Fibroblast of lung (primary cell): ENCODE measurements at regions not wholly inside any gene's neighbourhood (a gene's known extent, or its start where the extent isn't known, plus 50 kb on each side); places are given as distances from the start of the nearest gene placed in this dataset.
"Not testable (repeated sequence)": the region's sequence is repeated elsewhere in the genome, so short reads cannot be mapped to it uniquely, and the experiment has no call there.

Source experiments
- DNase-seq, 2 donors: peaks; one replicate each; pipeline versions ENCODE4 v3.0.0 to v3.0.0-alpha.2; 2010; ENCODE audit warnings: low read depth in 2 of 2
- H2AFZ ChIP-seq: 2 replicates; pipeline ENCODE4 v1.5.1; 2012; ENCODE audit warnings: low read length, control low read depth, inconsistent platforms
- H3K27ac ChIP-seq: 2 replicates; pipeline ENCODE4 v1.5.1; 2011; ENCODE audit warnings: low read length, control low read depth; ENCODE audit not compliant: insufficient read depth
- H3K27me3 ChIP-seq: 2 replicates; pipeline ENCODE4 v1.5.1; 2011; ENCODE audit warnings: mild to moderate bottlenecking, low read length; ENCODE audit not compliant: control insufficient read depth, insufficient read depth
- H3K36me3 ChIP-seq: 2 replicates; pipeline ENCODE4 v1.5.1; 2011; ENCODE audit warnings: low read length; ENCODE audit not compliant: control insufficient read depth, insufficient read depth
- H3K4me1 ChIP-seq: 2 replicates; pipeline ENCODE4 v1.5.1; 2011; ENCODE audit warnings: low read length; ENCODE audit not compliant: control insufficient read depth, insufficient read depth; ENCODE audit errors: extremely low read depth
- H3K4me2 ChIP-seq: 2 replicates; pipeline ENCODE4 v1.5.1; 2011; ENCODE audit warnings: low read length, control low read depth; ENCODE audit not compliant: insufficient read depth; ENCODE audit errors: extremely low read depth
- H3K4me3 ChIP-seq, 4 experiments: fragments of 200-600 bp in 1 of 4; sonication (generic) in 1 of 4; replicated peaks in 1 of 4; 2 replicates each; pipeline ENCODE4 v1.5.1; 2011 to 2016; ENCODE audit warnings: low read length in 4 of 4, low read depth in 3 of 4, mild to moderate bottlenecking in 3 of 4, control low read depth in 2 of 4, inconsistent platforms in 1 of 4, mixed read lengths in 1 of 4; ENCODE audit not compliant: insufficient read depth in 1 of 4; ENCODE audit errors: control extremely low read depth in 1 of 4
- H3K79me2 ChIP-seq: 2 replicates; pipeline ENCODE4 v1.5.1; 2012; ENCODE audit warnings: mild to moderate bottlenecking, low read length, inconsistent platforms; ENCODE audit not compliant: control insufficient read depth, insufficient read depth
- H3K9ac ChIP-seq: 2 replicates; pipeline ENCODE4 v1.5.1; 2011; ENCODE audit warnings: mild to moderate bottlenecking, low read length, control low read depth; ENCODE audit not compliant: insufficient read depth
- H3K9me3 ChIP-seq: 2 replicates; pipeline ENCODE4 v1.5.1; 2012; ENCODE audit warnings: low read depth, low read length; ENCODE audit not compliant: control insufficient read depth, insufficient read depth
- H4K20me1 ChIP-seq: 2 replicates; pipeline ENCODE4 v1.5.1; 2011; ENCODE audit warnings: low read length; ENCODE audit not compliant: control insufficient read depth, insufficient read depth; ENCODE audit errors: extremely low read depth
- CTCF ChIP-seq, 2 donors: IDR thresholded peaks in 1 of 2; conservative IDR thresholded peaks in 1 of 2; 1 replicate in 1 of 2; 2 replicates in 1 of 2; pipeline ENCODE4 v1.5.1; 2011 to 2012; ENCODE audit warnings: low read length in 2 of 2, control low read depth in 1 of 2, inconsistent platforms in 1 of 2, low read depth in 1 of 2, mild to moderate bottlenecking in 1 of 2
- EZH2 ChIP-seq: IDR thresholded peaks from 2 replicates; pipeline ENCODE4 v1.5.1; 2012; ENCODE audit warnings: low read length, control low read depth, mild to moderate bottlenecking; ENCODE audit errors: missing control alignments

- no peak for DNase-seq
- Histone ChIP-seq H3K27me3 (no peaks in the 10 kb centered on the region), H3K79me2 (no peaks in the 10 kb centered on the region), H3K27ac (no peak overlapping the region), H3K9ac (no peak overlapping the region), H3K4me3 (no peak overlapping the region), H3K4me1 (no peaks in the 10 kb centered on the region), H4K20me1 (no peaks in the 10 kb centered on the region), H3K4me2 (no peak overlapping the region), H3K36me3 (no peaks in the 10 kb centered on the region), H3K9me3 (no peaks in the 10 kb centered on the region), H2AFZ (no peak overlapping the region)
- TF ChIP-seq CTCF (conservative IDR thresholded peaks at IDR 0.05 in 1 of 2, IDR thresholded peaks at IDR 0.05 in 1 of 2; ENCODE audit: low read depth in 1 of 2, low read length in 2 of 2) (no peak), EZH2 (no peak)
These were observed 509.5 kb downstream of the TMEM114 start for GRCh38 chr16:8080817-8081216.

- no peak overlapping the region for H3K27ac ChIP-seq
- no peak for TF ChIP-seq EZH2
- TF ChIP-seq CTCF (conservative IDR thresholded peaks at IDR 0.05 in 1 of 2, IDR thresholded peaks at IDR 0.05 in 1 of 2; ENCODE audit: low read depth in 1 of 2, low read length in 2 of 2): no peak
These were observed 515.0 kb downstream of the TMEM114 start for GRCh38 chr16:8075271-8075670.

DNA sequence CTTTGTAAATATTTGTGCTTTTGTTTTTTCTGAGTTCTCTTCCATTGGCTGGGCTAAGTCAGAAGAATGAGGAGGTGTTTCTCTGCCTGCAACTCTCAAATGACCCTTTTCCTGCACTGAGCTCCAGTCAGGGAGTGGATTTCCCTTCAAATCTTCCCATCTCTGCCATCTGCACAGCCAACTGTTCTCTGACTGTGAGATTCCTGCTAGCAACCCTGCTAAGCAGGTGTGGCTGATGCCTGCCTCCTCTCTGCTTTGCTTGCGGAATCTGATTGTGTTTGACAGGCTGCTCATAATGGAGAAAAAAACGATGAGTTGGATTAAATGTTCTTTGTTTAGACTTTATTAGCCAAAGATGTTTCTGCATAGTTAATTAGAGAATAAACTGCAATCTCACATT lies 519.8 kb downstream of the TMEM114 start:
- Histone ChIP-seq H3K27me3 (no peaks in the 10 kb centered on the region), H3K36me3 (no peaks in the 10 kb centered on the region), H3K4me2 (no peak overlapping the region), H4K20me1 (no peaks in the 10 kb centered on the region), H3K27ac (no peak overlapping the region), H3K4me1 (no peaks in the 10 kb centered on the region), H3K79me2 (no peaks in the 10 kb centered on the region), H2AFZ (no peak overlapping the region), H3K4me3 (no peak overlapping the region), H3K9me3 (no peaks in the 10 kb centered on the region), H3K9ac (no peak overlapping the region)
- no peak for TF ChIP-seq CTCF (conservative IDR thresholded peaks at IDR 0.05 in 1 of 2, IDR thresholded peaks at IDR 0.05 in 1 of 2; ENCODE audit: low read depth in 1 of 2, low read length in 2 of 2)
- TF ChIP-seq EZH2: no peak
- no peak for DNase-seq

More at GRCh38 chr16:8075271-8075670, 515.0 kb downstream of the TMEM114 start:
- Histone ChIP-seq H3K27me3 (no peaks in the 10 kb centered on the region), H3K9me3 (no peaks in the 10 kb centered on the region), H3K4me2 (no peak overlapping the region), H3K9ac (no peak overlapping the region), H4K20me1 (no peaks in the 10 kb centered on the region), H3K4me1 (no peaks in the 10 kb centered on the region), H2AFZ (no peak overlapping the region), H3K4me3 (no peak overlapping the region), H3K36me3 (no peaks in the 10 kb centered on the region), H3K79me2 (no peaks in the 10 kb centered on the region)
- DNase-seq: no peak

GRCh38 chr16:8068225-8068624 lies 522.1 kb downstream of the TMEM114 start:
- H3K27me3 ChIP-seq, DNase-seq, H3K79me2 ChIP-seq, H3K36me3 ChIP-seq, H4K20me1 ChIP-seq, H2AFZ ChIP-seq, H3K4me3 ChIP-seq, H3K9ac ChIP-seq, H3K9me3 ChIP-seq, H3K27ac ChIP-seq, H3K4me2 ChIP-seq, H3K4me1 ChIP-seq: not testable (repeated sequence)
